ENCODE measurements at regions not wholly inside any gene's neighbourhood (a gene's known extent, or its start where the extent isn't known, plus 50 kb on each side); places are given as distances from the start of the nearest gene placed in this dataset.
"Not testable (repeated sequence)": the region's sequence is repeated elsewhere in the genome, so short reads cannot be mapped to it uniquely, and the experiment has no call there.

- TF ChIP-seq CEBPB (IDR thresholded peaks at IDR 0.05; ENCODE audit: low read depth) (no peak), CBX3 (IDR thresholded peaks at IDR 0.05; ENCODE audit: low read depth) (no peak), ZBTB33 (IDR thresholded peaks at IDR 0.05; ENCODE audit: extremely low read depth, insufficient replicate concordance, low read length) (no peak), TCF7L2 (IDR thresholded peaks at IDR 0.05; ENCODE audit: borderline replicate concordance, extremely low read depth, insufficient read depth, insufficient read length) (no peak), JUND (IDR thresholded peaks at IDR 0.05) (no peak), EGR1 (IDR thresholded peaks at IDR 0.05; ENCODE audit: low read depth) (no peak)
These were observed 191.9 kb downstream of the C7orf25 start (continued) for GRCh38 chr7:42720012-42720411.

GRCh38 chr7:42718466-42718865 lies 193.4 kb downstream of the C7orf25 start:
- intact Hi-C loops (cut with micrococcal nuclease); RAD21 ChIA-PET (ENCODE audit: low non-redundant PET in 1 of 2, low total read pairs in 2 of 2, uncharacterized antibody in 2 of 2, unreplicated experiment in 2 of 2); POLR2A ChIA-PET; H3K9me2 ChIP-seq (ENCODE audit: insufficient read depth); H3K27ac ChIP-seq (ENCODE audit: low read depth, low read length); BruUV-seq (replicated peaks); H2AFZ ChIP-seq (ENCODE audit: low read depth, low read length, poor library complexity, severe bottlenecking); H3K4me2 ChIP-seq (ENCODE audit: low read length); H4K20me1 ChIP-seq (ENCODE audit: insufficient read depth); H3K27me3 ChIP-seq (ENCODE audit: insufficient read depth, low read length); H3K9me3 ChIP-seq (ENCODE audit: control insufficient read depth in 1 of 2, insufficient read depth in 1 of 2, low read depth in 1 of 2, low read length in 2 of 2); H3K4me1 ChIP-seq (ENCODE audit: control insufficient read depth in 1 of 2, insufficient read depth in 2 of 2, low read length in 2 of 2); H3K36me3 ChIP-seq (ENCODE audit: control insufficient read depth in 1 of 2, insufficient read depth in 2 of 2, low read length in 2 of 2); ATAC-seq; H3K4me3 ChIP-seq (replicated peaks in 1 of 2; ENCODE audit: low read depth in 1 of 2, low read length in 2 of 2); CTCF ChIA-PET; H3K79me2 ChIP-seq (ENCODE audit: insufficient read depth, low read length); H3K9ac ChIP-seq (ENCODE audit: low read length); DNase-seq (ENCODE audit: low read depth, low spot score): not testable (repeated sequence)

GRCh38 chr7:42714356-42714755 lies 197.5 kb downstream of the C7orf25 start:
- H3K4me1 ChIP-seq (ENCODE audit: control insufficient read depth in 1 of 2, insufficient read depth in 2 of 2, low read length in 2 of 2), result no peaks in the 10 kb centered on the region
- H4K20me1 ChIP-seq (ENCODE audit: insufficient read depth), result no peaks in the 10 kb centered on the region
- POLR2A ChIA-PET, result no interaction called here
- H3K27me3 ChIP-seq (ENCODE audit: insufficient read depth, low read length), result no peaks in the 10 kb centered on the region
- RAD21 ChIA-PET (ENCODE audit: low non-redundant PET in 1 of 2, low total read pairs in 2 of 2, uncharacterized antibody in 2 of 2, unreplicated experiment in 2 of 2), result no interaction called here
- no TSS peak for BruUV-seq (replicated peaks)
- H3K9me3 ChIP-seq (ENCODE audit: control insufficient read depth in 1 of 2, insufficient read depth in 1 of 2, low read depth in 1 of 2, low read length in 2 of 2), result no peaks in the 10 kb centered on the region; a peak in 2 of 4 replicates
- no peak overlapping the region for H2AFZ ChIP-seq (ENCODE audit: low read depth, low read length, poor library complexity, severe bottlenecking)
- DNase-seq (ENCODE audit: low read depth, low spot score), result no peak
- H3K4me2 ChIP-seq (ENCODE audit: low read length), result no peak overlapping the region
- H3K4me3 ChIP-seq (replicated peaks in 1 of 2; ENCODE audit: low read depth in 1 of 2, low read length in 2 of 2), result no peak overlapping the region
- no peak for ATAC-seq
- H3K9me2 ChIP-seq (ENCODE audit: insufficient read depth), result no peaks in the 10 kb centered on the region
- intact Hi-C loops (cut with micrococcal nuclease), result no loop called here
- H3K79me2 ChIP-seq (ENCODE audit: insufficient read depth, low read length), result no peaks in the 10 kb centered on the region
- H3K9ac ChIP-seq (ENCODE audit: low read length), result no peak overlapping the region
- no peak overlapping the region for H3K27ac ChIP-seq (ENCODE audit: low read depth, low read length)
- CTCF ChIA-PET, result no interaction called here
- H3K36me3 ChIP-seq (ENCODE audit: control insufficient read depth in 1 of 2, insufficient read depth in 2 of 2, low read length in 2 of 2), result no peaks in the 10 kb centered on the region
- no peak for TF ChIP-seq ELF1 (IDR thresholded peaks at IDR 0.05; ENCODE audit: borderline replicate concordance, low read depth)
- no peak for TF ChIP-seq CTCF (IDR thresholded peaks at IDR 0.05 in 2 of 3, conservative IDR thresholded peaks at IDR 0.05 in 1 of 3; ENCODE audit: borderline replicate concordance in 1 of 3, insufficient read depth in 1 of 3, low read depth in 2 of 3, low read length in 2 of 3)
- TF ChIP-seq POLR2A (IDR thresholded peaks at IDR 0.05; ENCODE audit: borderline replicate concordance, extremely low read depth, insufficient read depth, insufficient read length), result no peak
- no peak for TF ChIP-seq EGR1 (IDR thresholded peaks at IDR 0.05; ENCODE audit: low read depth)
- TF ChIP-seq MAX (IDR thresholded peaks at IDR 0.05), result no peak
- TF ChIP-seq ZFX (IDR thresholded peaks at IDR 0.05), result no peak
- no peak for TF ChIP-seq REST (IDR thresholded peaks at IDR 0.05; ENCODE audit: low read depth)
